H9 (cell line): ENCODE measurements at regions not wholly inside any gene's neighbourhood (a gene's known extent, or its start where the extent isn't known, plus 50 kb on each side); places are given as distances from the start of the nearest gene placed in this dataset.

Experiments used
- DNase-seq: peaks from one replicate; pipeline ENCODE4 v3.0.0-alpha.2; 2017
- H2AFZ ChIP-seq: one replicate; pipeline ENCODE4 v1.6.1; 2013; ENCODE audit warnings: mild to moderate bottlenecking, low read length, control low read depth, moderate library complexity
- H2AK5ac ChIP-seq: 2 replicates; pipeline ENCODE4 v1.6.1; 2013; ENCODE audit warnings: low read length, control low read depth, mixed read lengths; ENCODE audit not compliant: insufficient read length
- H2BK120ac ChIP-seq: one replicate; pipeline ENCODE4 v1.6.1; 2013; ENCODE audit warnings: low read depth, mild to moderate bottlenecking, low read length, control low read depth, inconsistent platforms; ENCODE audit not compliant: poor library complexity, severe bottlenecking
- H2BK12ac ChIP-seq: 2 replicates; pipeline ENCODE4 v1.6.1; 2013; ENCODE audit warnings: low read length, control low read depth, mixed read lengths, low read depth; ENCODE audit not compliant: insufficient read length
- H2BK15ac ChIP-seq: 2 replicates; pipeline ENCODE4 v1.6.1; 2013; ENCODE audit warnings: low read depth, low read length, control low read depth
- H2BK20ac ChIP-seq: one replicate; pipeline ENCODE4 v1.6.1; 2013; ENCODE audit warnings: low read depth, mild to moderate bottlenecking, low read length, control low read depth, inconsistent platforms; ENCODE audit not compliant: poor library complexity, severe bottlenecking
- H2BK5ac ChIP-seq: 2 replicates; pipeline ENCODE4 v1.6.1; 2013; ENCODE audit warnings: low read length, control low read depth, mixed read lengths; ENCODE audit not compliant: insufficient read length
- H3K14ac ChIP-seq: 2 replicates; pipeline ENCODE4 v1.6.1; 2013; ENCODE audit warnings: low read length, control low read depth; ENCODE audit not compliant: insufficient read depth
- H3K18ac ChIP-seq: 2 replicates; pipeline ENCODE4 v1.6.1; 2013; ENCODE audit warnings: low read depth, mild to moderate bottlenecking, mixed read lengths, low read length, control low read depth; ENCODE audit not compliant: insufficient read length
- H3K23ac ChIP-seq: 2 replicates; pipeline ENCODE4 v1.6.1; 2013; ENCODE audit warnings: low read length, control low read depth, mixed read lengths, low read depth; ENCODE audit not compliant: insufficient read length
- H3K23me2 ChIP-seq: 2 replicates; pipeline ENCODE4 v1.6.1; 2013; ENCODE audit warnings: low read depth, mild to moderate bottlenecking, mixed read lengths, low read length, control low read depth; ENCODE audit not compliant: insufficient read length, poor library complexity, severe bottlenecking
- H3K27ac ChIP-seq: 2 replicates; pipeline ENCODE4 v1.5.1; 2013; ENCODE audit warnings: low read length, control low read depth, mixed read lengths, low read depth; ENCODE audit not compliant: insufficient read length
- H3K27me3 ChIP-seq: 2 replicates; pipeline ENCODE4 v1.6.1; 2013; ENCODE audit warnings: low read length, control low read depth, inconsistent platforms; ENCODE audit not compliant: insufficient read depth
- H3K4ac ChIP-seq: 2 replicates; pipeline ENCODE4 v1.6.1; 2013; ENCODE audit warnings: low read depth, mild to moderate bottlenecking, control low read depth, inconsistent platforms, low read length, moderate library complexity
- H3K4me1 ChIP-seq: 2 replicates; pipeline ENCODE4 v1.6.1; 2013; ENCODE audit warnings: low read length, control low read depth, inconsistent platforms; ENCODE audit not compliant: insufficient read depth
- H3K4me2 ChIP-seq: 2 replicates; pipeline ENCODE4 v1.6.1; 2013; ENCODE audit warnings: low read length, control low read depth, mixed read lengths; ENCODE audit not compliant: insufficient read length, insufficient read depth
- H3K56ac ChIP-seq: 2 replicates; pipeline ENCODE4 v1.6.1; 2013; ENCODE audit warnings: low read depth, mild to moderate bottlenecking, mixed read lengths, low read length, control low read depth; ENCODE audit not compliant: insufficient read length
- H3K79me1 ChIP-seq: 2 replicates; pipeline ENCODE4 v1.6.1; 2013; ENCODE audit warnings: low read depth, mild to moderate bottlenecking, moderate library complexity, low read length, control low read depth, inconsistent platforms; ENCODE audit not compliant: insufficient read depth, poor library complexity, severe bottlenecking
- H3K79me2 ChIP-seq: 2 replicates; pipeline ENCODE4 v1.6.1; 2013; ENCODE audit warnings: low read length, control low read depth, inconsistent platforms; ENCODE audit not compliant: insufficient read depth
- H3K9ac ChIP-seq: 2 replicates; pipeline ENCODE4 v1.6.1; 2013; ENCODE audit warnings: low read length, control low read depth, mixed read lengths; ENCODE audit not compliant: insufficient read length; ENCODE audit errors: extremely low read depth
- H3K9me3 ChIP-seq: one replicate; pipeline ENCODE4 v1.6.1; 2013; ENCODE audit warnings: low read depth, low read length, inconsistent platforms; ENCODE audit not compliant: control insufficient read depth
- H3T11ph ChIP-seq: one replicate; pipeline ENCODE4 v1.6.1; 2013; ENCODE audit warnings: mild to moderate bottlenecking, low read length, control low read depth, inconsistent platforms
- H4K20me1 ChIP-seq: one replicate; pipeline ENCODE4 v1.6.1; 2013; ENCODE audit not compliant: control insufficient read depth, insufficient read length, insufficient read depth
- H4K5ac ChIP-seq: 2 replicates; pipeline ENCODE4 v1.6.1; 2013; ENCODE audit warnings: low read depth, mild to moderate bottlenecking, mixed read lengths, low read length, control low read depth; ENCODE audit not compliant: insufficient read length
- H4K8ac ChIP-seq: replicated peaks from 2 replicates; pipeline ENCODE4 v1.6.1; 2013; ENCODE audit warnings: low read length, control low read depth, mixed read lengths, low read depth; ENCODE audit not compliant: insufficient read length
- H4K91ac ChIP-seq: 2 replicates; pipeline ENCODE4 v1.6.1; 2013; ENCODE audit warnings: low read depth, mild to moderate bottlenecking, moderate library complexity, mixed read lengths, low read length, control low read depth; ENCODE audit not compliant: insufficient read length
- H3K27ac Mint-ChIP-seq, 3 experiments: 2 replicates in 2 of 3; 3 replicates in 1 of 3; pipeline ENCODE4 v1.8.0; 2020 to 2021; ENCODE audit warnings: mixed read lengths in 3 of 3, mild to moderate bottlenecking in 1 of 3, moderate library complexity in 1 of 3
- H3K27me3 Mint-ChIP-seq: 2 replicates; pipeline ENCODE4 v1.8.0; 2021; ENCODE audit warnings: low read depth, mild to moderate bottlenecking, moderate library complexity, mixed read lengths
- H3K36me3 Mint-ChIP-seq, 3 experiments: 2 replicates in 2 of 3; 3 replicates in 1 of 3; pipeline ENCODE4 v1.8.0; 2020 to 2021; ENCODE audit warnings: low read depth in 3 of 3, mixed read lengths in 3 of 3; ENCODE audit not compliant: insufficient read depth in 1 of 3
- H3K4me1 Mint-ChIP-seq, 2 experiments: 2 replicates each; pipeline ENCODE4 v1.8.0; 2020; ENCODE audit warnings: mixed read lengths in 2 of 2
- H3K4me3 Mint-ChIP-seq, 2 experiments: 2 replicates in 1 of 2; 3 replicates in 1 of 2; pipeline ENCODE4 v1.8.0; 2020 to 2021; ENCODE audit warnings: mild to moderate bottlenecking in 2 of 2, mixed read lengths in 2 of 2, moderate library complexity in 1 of 2
- H3K9me3 Mint-ChIP-seq, 2 experiments: 2 replicates in 1 of 2; 3 replicates in 1 of 2; pipeline ENCODE4 v1.8.0; 2020; ENCODE audit warnings: mild to moderate bottlenecking in 2 of 2, mixed read lengths in 2 of 2, moderate library complexity in 1 of 2
- CTCF ChIP-seq: fragments of 200-600 bp; sonication (generic); conservative IDR thresholded peaks from 3 replicates; pipeline ENCODE4 v1.8.0; 2021; ENCODE audit warnings: antibody characterized with exemption, mild to moderate bottlenecking
- WGBS: extraction: QIAGEN DNeasy Blood & Tissue Kit; methylation state at CpG from one replicate; pipeline ENCODE4 v1.1.7; 2013; ENCODE audit warnings: missing lambda C conversion rate, low lambda C conversion rate, mixed read lengths; ENCODE audit not compliant: insufficient read length; ENCODE audit errors: extremely low coverage; 5-methylcytosine and 5-hydroxymethylcytosine counted together

- Histone ChIP-seq H2BK5ac (no peak overlapping the region), H3K23me2 (no peaks in the 10 kb centered on the region), H2BK20ac (no peak overlapping the region), H3T11ph (no peak overlapping the region), H3K14ac (no peak overlapping the region), H2BK12ac (no peak overlapping the region), H2AFZ (no peak overlapping the region), H3K9me3 (no peaks in the 10 kb centered on the region), H3K4me1 (no peaks in the 10 kb centered on the region), H2AK5ac (no peak overlapping the region), H4K5ac (no peak overlapping the region), H3K9ac (no peak overlapping the region), H3K23ac (no peak overlapping the region), H2BK15ac (no peak overlapping the region), H3K18ac (no peak overlapping the region), H3K79me2 (no peaks in the 10 kb centered on the region), H3K4me2 (no peak overlapping the region), H3K27me3 (no peaks in the 10 kb centered on the region), H4K20me1 (no peaks in the 10 kb centered on the region), H3K79me1 (no peaks in the 10 kb centered on the region), H4K91ac (no peak overlapping the region), H3K4ac (no peak overlapping the region), H3K56ac (no peak overlapping the region), H4K8ac (no peak overlapping the region), H3K27ac (no peak overlapping the region), H2BK120ac (no peak overlapping the region)
- no peak for TF ChIP-seq CTCF
- no peaks in the 10 kb centered on the region for H3K36me3 Mint-ChIP-seq
- no peaks in the 10 kb centered on the region for H3K9me3 Mint-ChIP-seq
- H3K4me3 Mint-ChIP-seq: no peak overlapping the region
- no peak overlapping the region for H3K27ac Mint-ChIP-seq
- DNase-seq: no peak
- H3K4me1 Mint-ChIP-seq: no peaks in the 10 kb centered on the region
- no CpG with 5 or more reads among the region's 5 CpGs for WGBS
- no peaks in the 10 kb centered on the region for H3K27me3 Mint-ChIP-seq
These were observed 418.5 kb upstream of the SEMA3A start for GRCh38 chr7:84612981-84613681.
